ENCODE measurements at regions not wholly inside any gene's neighbourhood (a gene's known extent, or its start where the extent isn't known, plus 50 kb on each side); places are given as distances from the start of the nearest gene placed in this dataset.
A peak's percentile ranks its signal among the peaks of the same experiment; 100 is the strongest.

GRCh38 chr1:81695741-81696140 lies 105.0 kb upstream of the ADGRL2 start:
- no peak for DNase-seq

GRCh38 chr1:81693316-81693715 lies 107.4 kb upstream of the ADGRL2 start:
- no peak for DNase-seq

- DNase-seq, result no peak
These were observed 109.9 kb upstream of the ADGRL2 start for GRCh38 chr1:81690676-81691453.

GRCh38 chr1:81689531-81689941 lies 111.2 kb upstream of the ADGRL2 start:
- DNase-seq, result no peak

GRCh38 chr1:81682490-81682889 lies 118.2 kb upstream of the ADGRL2 start:
- DNase-seq, result no peak

- DNase-seq, result no peak
These were observed 119.0 kb upstream of the ADGRL2 start for GRCh38 chr1:81681601-81682266.

GRCh38 chr1:81681114-81681513 lies 119.6 kb upstream of the ADGRL2 start:
- no peak for DNase-seq

- peak; percentile 33 for DNase-seq
These were observed 120.8 kb upstream of the ADGRL2 start for GRCh38 chr1:81679942-81680341.

- no peak for DNase-seq
These were observed 122.0 kb upstream of the ADGRL2 start for GRCh38 chr1:81678779-81679178.

- no peak for DNase-seq
These were observed 128.0 kb upstream of the ADGRL2 start for GRCh38 chr1:81672766-81673165.

GRCh38 chr1:81671038-81671437 lies 129.7 kb upstream of the ADGRL2 start:
- no peak for DNase-seq

GRCh38 chr1:81670286-81670685 lies 130.4 kb upstream of the ADGRL2 start:
- DNase-seq, result peak; percentile 48

- DNase-seq, result no peak
These were observed 134.1 kb upstream of the ADGRL2 start for GRCh38 chr1:81666586-81666985.

- DNase-seq, result no peak
These were observed 136.4 kb upstream of the ADGRL2 start for GRCh38 chr1:81664341-81664740.

GRCh38 chr1:81662913-81663526 lies 137.7 kb upstream of the ADGRL2 start:
- no peak for DNase-seq

GRCh38 chr1:81660286-81660685 lies 140.4 kb upstream of the ADGRL2 start:
- no peak for DNase-seq

GRCh38 chr1:81654657-81655056 lies 146.1 kb upstream of the ADGRL2 start:
- DNase-seq, result no peak

GRCh38 chr1:81654147-81654546 lies 146.6 kb upstream of the ADGRL2 start:
- DNase-seq, result peak; percentile 22

GRCh38 chr1:81650776-81651175 lies 150.0 kb upstream of the ADGRL2 start:
- DNase-seq, result no peak

- no peak for DNase-seq
These were observed 164.9 kb upstream of the ADGRL2 start for GRCh38 chr1:81635816-81636215.

- no peak for DNase-seq
These were observed 166.4 kb upstream of the ADGRL2 start for GRCh38 chr1:81634294-81634693.

GRCh38 chr1:81619156-81619555 lies 181.6 kb upstream of the ADGRL2 start:
- no peak for DNase-seq

GRCh38 chr1:81618376-81618775 lies 182.4 kb upstream of the ADGRL2 start:
- DNase-seq, result no peak

GRCh38 chr1:81617308-81617967 lies 183.3 kb upstream of the ADGRL2 start:
- DNase-seq, result no peak

Measured in NCI-H1436 (cell line).